A204.1 (cell line): ENCODE measurements at regions not wholly inside any gene's neighbourhood (a gene's known extent, or its start where the extent isn't known, plus 50 kb on each side); places are given as distances from the start of the nearest gene placed in this dataset.
"Not testable (repeated sequence)": the region's sequence is repeated elsewhere in the genome, so short reads cannot be mapped to it uniquely, and the experiment has no call there.

Experiments used
- FAIRE-seq: peaks from 2 replicates; lab custom pipeline; 2012; peaks lifted over from hg19 to GRCh38; lab: Jason Lieb, UNC

- FAIRE-seq = not testable (repeated sequence)
These were observed 93.0 kb upstream of the KIF26B start for GRCh38 chr1:245061808-245062207.

- no peak for FAIRE-seq
These were observed 94.0 kb upstream of the KIF26B start for GRCh38 chr1:245060684-245061374.

- no peak for FAIRE-seq
These were observed 94.9 kb upstream of the KIF26B start for GRCh38 chr1:245059806-245060424.

- no peak for FAIRE-seq
These were observed 95.9 kb upstream of the KIF26B start for GRCh38 chr1:245058882-245059281.

GRCh38 chr1:245058436-245058835 lies 96.3 kb upstream of the KIF26B start:
- FAIRE-seq = no peak

- no peak for FAIRE-seq
These were observed 97.9 kb upstream of the KIF26B start for GRCh38 chr1:245056913-245057312.

GRCh38 chr1:245056296-245056695 lies 98.5 kb upstream of the KIF26B start:
- FAIRE-seq = not testable (repeated sequence)

GRCh38 chr1:245055752-245056151 lies 99.0 kb upstream of the KIF26B start:
- no peak for FAIRE-seq

GRCh38 chr1:245054507-245055270 lies 100.1 kb upstream of the KIF26B start:
- FAIRE-seq = no peak

- FAIRE-seq = no peak
These were observed 100.7 kb upstream of the KIF26B start for GRCh38 chr1:245054105-245054504.

- no peak for FAIRE-seq
These were observed 102.5 kb upstream of the KIF26B start for GRCh38 chr1:245052258-245052657.

GRCh38 chr1:245051349-245052221 lies 103.2 kb upstream of the KIF26B start:
- no peak for FAIRE-seq

- FAIRE-seq = no peak
These were observed 108.0 kb upstream of the KIF26B start for GRCh38 chr1:245046769-245047168.

GRCh38 chr1:245046315-245046714 lies 108.5 kb upstream of the KIF26B start:
- no peak for FAIRE-seq

GRCh38 chr1:245045087-245045881 lies 109.5 kb upstream of the KIF26B start:
- no peak for FAIRE-seq

GRCh38 chr1:245043611-245043940 lies 111.2 kb upstream of the KIF26B start:
- no peak for FAIRE-seq

- FAIRE-seq = no peak
These were observed 113.6 kb upstream of the KIF26B start for GRCh38 chr1:245041058-245041698.

- FAIRE-seq = no peak
These were observed 115.6 kb upstream of the KIF26B start for GRCh38 chr1:245039196-245039595.

- no peak for FAIRE-seq
These were observed 118.7 kb upstream of the KIF26B start for GRCh38 chr1:245036102-245036501.

- FAIRE-seq = no peak
These were observed 123.7 kb upstream of the KIF26B start for GRCh38 chr1:245031041-245031440.

GRCh38 chr1:245026247-245026646 lies 128.5 kb upstream of the KIF26B start:
- no peak for FAIRE-seq
